ENCODE measurements at regions not wholly inside any gene's neighbourhood (a gene's known extent, or its start where the extent isn't known, plus 50 kb on each side); places are given as distances from the start of the nearest gene placed in this dataset.

DNA sequence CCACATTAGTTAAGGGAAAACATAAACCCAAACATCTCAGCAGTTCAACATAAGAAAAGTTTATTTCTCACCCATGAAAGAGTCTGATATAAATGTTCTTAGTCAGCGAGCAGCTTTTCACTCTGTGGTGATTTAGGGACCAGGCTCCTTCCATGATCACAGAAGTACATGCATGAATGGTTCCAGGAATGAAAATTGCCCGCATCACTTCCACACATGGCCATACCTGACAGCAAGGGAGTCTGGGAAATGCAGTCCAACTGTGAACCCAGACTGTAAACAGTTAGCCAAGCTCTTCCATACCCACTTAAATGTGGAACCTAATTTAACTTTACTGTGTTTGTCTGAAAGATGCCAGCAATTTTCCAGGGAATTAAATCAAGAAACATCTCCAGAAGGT, 353.9 kb downstream of the HACE1 start:
- no peak for TF ChIP-seq CTCF (IDR thresholded peaks at IDR 0.05 in 2 of 3, conservative IDR thresholded peaks at IDR 0.05 in 1 of 3; ENCODE audit: control insufficient read depth in 2 of 3, extremely low read depth in 1 of 3, insufficient read depth in 1 of 3, low read depth in 3 of 3, low read length in 3 of 3)
- TF ChIP-seq HCFC1 (IDR thresholded peaks at IDR 0.05; ENCODE audit: low read length) = no peak
- no peak for TF ChIP-seq MEF2A (IDR thresholded peaks at IDR 0.05; ENCODE audit: insufficient read depth, low read depth, low read length)
- TF ChIP-seq TAF1 (IDR thresholded peaks at IDR 0.05; ENCODE audit: borderline replicate concordance, low read depth, low read length) = no peak
- TF ChIP-seq ZZZ3 (IDR thresholded peaks at IDR 0.05; ENCODE audit: control insufficient read depth, insufficient read length, low read depth) = no peak
- no peak for TF ChIP-seq CHD4 (IDR thresholded peaks at IDR 0.05)
